ACC112 (cell line): ENCODE measurements at regions not wholly inside any gene's neighbourhood (a gene's known extent, or its start where the extent isn't known, plus 50 kb on each side); places are given as distances from the start of the nearest gene placed in this dataset.

Experiments used
- H2AFZ ChIP-seq: fragments of 200-600 bp; sonication (generic); one replicate; pipeline ENCODE4 v1.6.0; 2017; ENCODE audit warnings: antibody characterized with exemption, low read length; ENCODE audit not compliant: unreplicated experiment
- H3K27ac ChIP-seq: fragments of 200-600 bp; sonication (generic); 2 replicates; pipeline ENCODE4 v1.5.1; 2014; ENCODE audit warnings: low read depth, mild to moderate bottlenecking, antibody characterized with exemption, low read length, moderate library complexity
- H3K27me3 ChIP-seq: fragments of 200-600 bp; sonication (generic); 2 replicates; pipeline ENCODE4 v1.6.1; 2014; ENCODE audit warnings: mild to moderate bottlenecking, antibody characterized with exemption, low read length, moderate library complexity, mixed read lengths; ENCODE audit not compliant: insufficient read depth
- H3K36me3 ChIP-seq: fragments of 200-600 bp; sonication (generic); 2 replicates; pipeline ENCODE4 v1.6.1; 2016; ENCODE audit warnings: mild to moderate bottlenecking, antibody characterized with exemption, low read length, moderate library complexity, mixed read lengths; ENCODE audit not compliant: insufficient read depth
- H3K4me1 ChIP-seq: fragments of 200-600 bp; sonication (generic); one replicate; pipeline ENCODE4 v1.6.1; 2016; ENCODE audit warnings: low read length, mixed read lengths; ENCODE audit not compliant: insufficient read depth, unreplicated experiment, control insufficient read depth
- H3K4me3 ChIP-seq: fragments of 200-600 bp; sonication (generic); 2 replicates; pipeline ENCODE4 v1.5.1; 2014; ENCODE audit warnings: mild to moderate bottlenecking, low read depth, low read length
- H3K79me2 ChIP-seq: fragments of 200-600 bp; sonication (generic); one replicate; pipeline ENCODE4 v1.6.0; 2016; ENCODE audit warnings: low read length; ENCODE audit not compliant: control insufficient read depth, unreplicated experiment, insufficient read depth

GRCh38 chr2:216792222-216793021 lies 67.4 kb downstream of the TNP1 start:
- H3K4me1 ChIP-seq: no peaks in the 10 kb centered on the region
- H3K27me3 ChIP-seq: peaks cover 7% of the 10 kb centered on the region
- H3K36me3 ChIP-seq: no peaks in the 10 kb centered on the region
- H3K4me3 ChIP-seq: no peak overlapping the region
- H2AFZ ChIP-seq: no peak overlapping the region
- no peaks in the 10 kb centered on the region for H3K79me2 ChIP-seq
- H3K27ac ChIP-seq: no peak overlapping the region

DNA sequence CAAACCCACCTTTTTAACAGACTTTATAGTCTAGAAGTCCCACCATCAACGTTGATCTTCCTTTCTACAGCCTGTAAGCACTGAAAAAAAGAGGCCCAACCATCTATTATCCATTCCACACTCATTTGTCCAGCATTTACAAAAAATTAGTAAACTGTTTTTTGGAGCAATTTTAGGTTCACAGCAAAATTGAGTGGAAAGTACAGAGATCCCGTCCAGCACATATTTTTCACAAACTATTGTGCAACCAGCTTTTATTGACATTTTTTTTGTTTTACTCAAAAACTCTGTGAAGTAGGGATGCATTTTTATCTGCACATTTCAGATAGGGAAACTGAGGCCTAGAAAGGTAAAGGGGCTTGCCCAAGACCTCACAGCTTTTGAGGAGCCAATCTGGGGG lies 68.6 kb downstream of the TNP1 start:
- H3K36me3 ChIP-seq: no peaks in the 10 kb centered on the region
- H3K4me3 ChIP-seq: no peak overlapping the region
- H3K4me1 ChIP-seq: no peaks in the 10 kb centered on the region
- no peak overlapping the region for H2AFZ ChIP-seq
- peaks cover 7% of the 10 kb centered on the region for H3K27me3 ChIP-seq
- H3K79me2 ChIP-seq: no peaks in the 10 kb centered on the region
- H3K27ac ChIP-seq: no peak overlapping the region

- Histone ChIP-seq H3K27ac (no peak overlapping the region), H3K4me1 (no peaks in the 10 kb centered on the region), H3K79me2 (no peaks in the 10 kb centered on the region), H3K27me3 (peaks cover 10% of the 10 kb centered on the region), H3K36me3 (no peaks in the 10 kb centered on the region), H3K4me3 (no peak overlapping the region), H2AFZ (no peak overlapping the region)
These were observed 70.8 kb downstream of the TNP1 start for GRCh38 chr2:216789081-216789480.

DNA sequence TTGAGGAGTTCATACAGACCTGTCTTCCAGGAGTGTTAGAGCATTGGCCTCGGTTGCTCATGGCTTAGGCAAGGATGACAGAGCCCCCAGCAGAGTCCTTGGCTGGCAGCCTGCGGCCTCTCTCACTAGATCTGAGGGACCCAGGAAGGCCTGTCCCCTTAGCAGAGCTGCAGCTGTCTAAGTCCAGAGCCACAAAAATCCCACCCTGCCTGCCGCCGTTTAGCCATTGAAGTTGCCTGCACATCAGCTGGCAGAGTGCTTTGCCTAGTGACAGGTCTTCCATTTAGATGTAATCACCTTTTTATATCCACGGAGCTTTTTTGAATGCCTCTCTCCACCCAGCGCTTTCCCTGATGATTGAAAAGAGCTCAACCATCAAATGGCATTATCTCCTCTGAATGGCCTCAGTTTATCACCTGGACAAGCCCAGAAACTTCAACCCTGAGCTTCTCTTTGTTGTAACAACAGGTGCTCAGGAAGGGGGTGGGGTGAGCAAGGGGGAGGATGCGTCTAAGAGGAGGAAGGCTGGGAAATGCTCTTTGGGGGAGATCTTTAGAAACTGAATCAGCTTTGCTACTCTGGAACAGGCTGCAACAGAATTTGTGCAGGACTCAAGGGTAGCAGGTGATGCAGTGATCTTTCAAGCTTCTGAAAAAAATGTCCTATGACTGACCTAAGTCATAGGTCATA lies 71.9 kb downstream of the TNP1 start:
- Histone ChIP-seq H3K4me3 (no peak overlapping the region), H3K4me1 (no peaks in the 10 kb centered on the region), H3K27me3 (peaks cover 13% of the 10 kb centered on the region), H3K36me3 (no peaks in the 10 kb centered on the region), H3K79me2 (no peaks in the 10 kb centered on the region), H2AFZ (no peak overlapping the region), H3K27ac (no peak overlapping the region)

GRCh38 chr2:216786676-216787075 lies 73.2 kb downstream of the TNP1 start:
- no peak overlapping the region for H3K4me3 ChIP-seq
- H2AFZ ChIP-seq: no peak overlapping the region
- H3K27ac ChIP-seq: no peak overlapping the region
- H3K36me3 ChIP-seq: no peaks in the 10 kb centered on the region
- peaks cover 7% of the 10 kb centered on the region; the same call in 1 of the 2 replicates for H3K27me3 ChIP-seq
- H3K4me1 ChIP-seq: no peaks in the 10 kb centered on the region
- H3K79me2 ChIP-seq: no peaks in the 10 kb centered on the region

DNA sequence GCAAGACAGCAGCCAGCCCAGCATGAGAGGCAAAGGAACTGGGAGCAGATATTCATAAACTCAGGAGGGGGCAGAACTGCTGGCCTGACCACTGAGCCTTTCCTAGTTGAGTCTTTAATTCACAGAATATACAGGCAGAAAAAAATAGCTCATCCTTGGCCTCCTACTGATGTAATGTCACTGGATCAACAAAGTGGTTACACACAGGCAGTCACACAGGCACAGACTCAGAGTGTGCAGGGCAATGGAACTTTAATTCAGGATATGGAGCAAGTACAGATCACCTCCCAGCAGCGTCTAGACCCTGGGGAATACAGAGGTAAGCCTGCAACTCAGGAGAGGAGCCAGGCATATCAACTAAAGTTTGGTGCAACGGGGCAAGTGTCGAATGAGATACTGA lies 75.4 kb downstream of the TNP1 start:
- H3K4me1 ChIP-seq: no peaks in the 10 kb centered on the region
- no peaks in the 10 kb centered on the region for H3K36me3 ChIP-seq
- H3K27ac ChIP-seq: no peak overlapping the region
- no peak overlapping the region for H3K4me3 ChIP-seq
- no peaks in the 10 kb centered on the region for H3K79me2 ChIP-seq
- H3K27me3 ChIP-seq: peaks cover 13% of the 10 kb centered on the region; the same call in 1 of the 2 replicates
- no peak overlapping the region for H2AFZ ChIP-seq

GRCh38 chr2:216781709-216782108 lies 78.2 kb downstream of the TNP1 start:
- H3K79me2 ChIP-seq: no peaks in the 10 kb centered on the region
- no peaks in the 10 kb centered on the region for H3K4me1 ChIP-seq
- H3K27ac ChIP-seq: no peak overlapping the region
- no peak overlapping the region for H2AFZ ChIP-seq
- no peak overlapping the region for H3K4me3 ChIP-seq
- H3K27me3 ChIP-seq: peaks cover 13% of the 10 kb centered on the region; the same call in 1 of the 2 replicates
- no peaks in the 10 kb centered on the region for H3K36me3 ChIP-seq

DNA sequence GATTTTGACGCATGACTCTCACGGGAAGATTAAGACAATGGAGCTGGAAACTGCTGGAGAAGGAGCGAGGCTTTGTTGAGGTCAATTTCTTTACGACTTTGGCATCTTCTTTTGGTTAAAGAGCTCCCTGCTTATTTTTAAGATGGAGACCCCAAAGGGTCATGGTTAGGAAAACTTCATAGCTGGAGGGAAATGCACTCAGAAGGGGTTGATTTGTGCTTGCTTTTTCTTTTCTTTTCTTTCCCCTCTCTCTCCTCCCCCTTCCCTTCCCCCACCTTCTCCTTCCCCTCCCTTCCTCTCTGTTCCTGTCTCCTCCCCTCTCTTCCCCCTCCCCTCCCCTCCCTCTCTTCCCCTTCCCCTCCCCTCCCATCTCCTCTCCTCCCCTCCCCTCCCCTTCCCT lies 79.0 kb downstream of the TNP1 start:
- no peak overlapping the region for H3K4me3 ChIP-seq
- peaks cover 11% of the 10 kb centered on the region; the same call in 1 of the 2 replicates for H3K27me3 ChIP-seq
- H2AFZ ChIP-seq: no peak overlapping the region
- H3K79me2 ChIP-seq: no peaks in the 10 kb centered on the region
- H3K4me1 ChIP-seq: no peaks in the 10 kb centered on the region
- H3K36me3 ChIP-seq: no peaks in the 10 kb centered on the region
- H3K27ac ChIP-seq: no peak overlapping the region

DNA sequence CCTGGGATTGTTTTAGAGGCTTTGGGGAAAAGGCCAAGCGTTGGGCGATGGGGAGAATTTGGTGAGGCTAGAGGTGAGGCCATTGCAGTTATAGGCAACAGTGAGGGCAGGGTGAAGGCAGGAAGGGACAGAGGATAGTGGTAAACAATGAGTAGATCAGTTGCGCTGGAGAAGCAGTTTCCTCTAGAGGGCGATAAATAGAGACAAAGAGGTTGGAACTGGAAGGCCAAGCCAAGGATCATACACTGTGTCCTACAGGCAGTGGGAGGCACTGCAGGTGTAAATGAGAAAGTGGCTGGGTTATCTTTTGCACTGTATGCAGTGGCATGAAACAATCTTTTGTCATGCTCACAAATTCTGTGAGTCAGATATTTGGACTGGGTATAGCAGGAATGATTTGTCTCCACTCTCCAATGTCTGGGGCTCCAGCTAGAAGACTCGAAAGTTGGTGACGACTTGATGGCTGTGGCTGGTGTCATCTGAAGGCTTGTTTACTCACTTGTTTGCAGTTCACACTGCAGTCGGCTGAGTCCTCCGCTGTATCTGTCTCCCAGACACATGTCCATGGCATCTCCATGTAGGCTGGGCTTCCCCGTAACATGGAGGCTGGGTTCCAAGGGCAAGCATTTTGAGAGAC lies 82.1 kb downstream of the TNP1 start:
- Histone ChIP-seq H3K27me3 (peaks cover 8% of the 10 kb centered on the region; the same call in 1 of the 2 replicates), H2AFZ (no peak overlapping the region), H3K4me1 (peaks cover 3% of the 10 kb centered on the region), H3K4me3 (no peak overlapping the region), H3K79me2 (no peaks in the 10 kb centered on the region), H3K36me3 (no peaks in the 10 kb centered on the region), H3K27ac (no peak overlapping the region)

GRCh38 chr2:216776066-216776850 lies 80.9 kb upstream of the IGFBP5 start:
- H2AFZ ChIP-seq: no peak overlapping the region
- H3K4me1 ChIP-seq: peaks cover 3% of the 10 kb centered on the region
- H3K4me3 ChIP-seq: no peak overlapping the region
- H3K79me2 ChIP-seq: no peaks in the 10 kb centered on the region
- H3K27ac ChIP-seq: no peak overlapping the region
- H3K27me3 ChIP-seq: peaks cover 8% of the 10 kb centered on the region; the same call in 1 of the 2 replicates
- no peaks in the 10 kb centered on the region for H3K36me3 ChIP-seq
